H1 (cell line): ENCODE measurements at regions not wholly inside any gene's neighbourhood (a gene's known extent, or its start where the extent isn't known, plus 50 kb on each side); places are given as distances from the start of the nearest gene placed in this dataset.

Experiments
- ATF2 ChIP-seq: IDR thresholded peaks from 2 replicates; pipeline ENCODE4 v1.6.1; 2012; ENCODE audit warnings: low read length, inconsistent platforms
- CTCF ChIP-seq, 3 experiments: IDR thresholded peaks; 1 replicate in 2 of 3; 2 replicates in 1 of 3; pipeline versions ENCODE4 v1.5.1 to v1.6.1; 2011; ENCODE audit warnings: low read length in 3 of 3, mild to moderate bottlenecking in 3 of 3, inconsistent platforms in 2 of 3, low read depth in 1 of 3, moderate library complexity in 1 of 3; ENCODE audit not compliant: insufficient read depth in 1 of 3; ENCODE audit errors: control extremely low read depth in 1 of 3
- HDAC2 ChIP-seq, 2 experiments: fragments of 300-600 bp in 1 of 2; sonication (generic) in 1 of 2; IDR thresholded peaks; 2 replicates each; pipeline ENCODE4 v1.6.1; 2011 to 2012; ENCODE audit warnings: low read depth in 2 of 2, low read length in 2 of 2, mild to moderate bottlenecking in 2 of 2, moderate library complexity in 2 of 2, borderline replicate concordance in 1 of 2, inconsistent platforms in 1 of 2
- POLR2AphosphoS5 ChIP-seq: IDR thresholded peaks from 2 replicates; pipeline ENCODE4 v1.6.1; 2011; ENCODE audit warnings: low read depth, low read length
- SIN3A ChIP-seq, 2 experiments: IDR thresholded peaks in 1 of 2; conservative IDR thresholded peaks in 1 of 2; 2 replicates each; pipeline ENCODE4 v1.6.1; 2011 to 2012; ENCODE audit warnings: low read length in 2 of 2, improper control_type of control experiment in 1 of 2, low read depth in 1 of 2, mild to moderate bottlenecking in 1 of 2
- TCF12 ChIP-seq: IDR thresholded peaks from 2 replicates; pipeline ENCODE4 v1.6.1; 2011; ENCODE audit warnings: low read depth, mild to moderate bottlenecking, low read length

GRCh38 chr14:82911930-82912329 lies 1378.3 kb upstream of the SEL1L start:
- no peak for TF ChIP-seq CTCF (IDR thresholded peaks at IDR 0.05; ENCODE audit: control extremely low read depth in 1 of 3, insufficient read depth in 1 of 3, low read depth in 1 of 3, low read length in 3 of 3)
- no peak for TF ChIP-seq TCF12
- no peak for TF ChIP-seq SIN3A (conservative IDR thresholded peaks at IDR 0.05 in 1 of 2, IDR thresholded peaks at IDR 0.05 in 1 of 2; ENCODE audit: low read depth in 1 of 2, low read length in 2 of 2)
- no peak for TF ChIP-seq HDAC2 (IDR thresholded peaks at IDR 0.05; ENCODE audit: borderline replicate concordance in 1 of 2, low read depth in 2 of 2, low read length in 2 of 2)
- no peak for TF ChIP-seq POLR2AphosphoS5
- no peak for TF ChIP-seq ATF2
